ENCODE measurements at regions not wholly inside any gene's neighbourhood (a gene's known extent, or its start where the extent isn't known, plus 50 kb on each side); places are given as distances from the start of the nearest gene placed in this dataset.

DNA sequence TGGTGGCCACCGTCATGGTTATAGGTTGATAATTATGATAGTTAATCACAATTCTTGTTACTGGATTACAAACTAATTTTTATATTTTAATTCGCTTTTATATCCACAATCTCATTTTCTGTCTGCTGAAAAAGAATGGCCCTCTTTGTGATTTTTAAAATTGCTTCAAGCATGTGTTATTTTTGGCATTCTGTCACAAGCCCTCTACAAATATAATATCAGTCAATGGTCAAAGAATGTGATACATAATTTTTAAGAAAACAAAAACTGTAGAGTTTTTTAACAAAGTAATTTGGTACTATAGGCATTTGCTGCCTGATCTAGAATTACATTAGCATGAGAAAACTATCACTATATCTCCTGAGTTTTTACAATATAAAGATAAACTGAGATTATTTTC is 352.0 kb upstream of the TMTC1 start:
- DNase-seq = no peak
- in situ Hi-C loops (cut with MboI; ENCODE audit: low pct_unique_long_range_greater_than_20kb, low sequenced_read_pairs) = no loop called here

GRCh38 chr12:30134229-30134628 is 350.5 kb upstream of the TMTC1 start:
- DNase-seq = peak; percentile 26
- in situ Hi-C loops (cut with MboI; ENCODE audit: low pct_unique_long_range_greater_than_20kb, low sequenced_read_pairs) = no loop called here

DNA sequence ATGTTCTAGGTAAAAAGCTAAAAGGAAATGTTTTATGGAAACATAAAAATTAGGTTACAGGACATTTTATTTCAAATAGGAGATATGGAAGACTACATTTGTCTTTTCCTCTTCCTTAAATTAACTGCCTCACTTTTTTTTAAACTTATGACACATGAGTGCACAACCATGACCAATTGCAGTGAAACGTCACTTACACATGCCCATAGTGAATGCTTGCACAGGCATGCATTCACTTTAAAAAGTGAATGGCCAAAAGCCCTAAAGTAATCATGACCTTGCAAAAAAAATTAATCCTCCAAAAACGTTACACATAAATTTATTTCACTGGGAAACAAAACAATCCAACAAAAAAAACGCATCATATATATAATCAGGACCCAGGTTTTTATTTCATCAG is 343.2 kb upstream of the TMTC1 start:
- no peak for DNase-seq
- in situ Hi-C loops (cut with MboI; ENCODE audit: low pct_unique_long_range_greater_than_20kb, low sequenced_read_pairs) = no loop called here

DNA sequence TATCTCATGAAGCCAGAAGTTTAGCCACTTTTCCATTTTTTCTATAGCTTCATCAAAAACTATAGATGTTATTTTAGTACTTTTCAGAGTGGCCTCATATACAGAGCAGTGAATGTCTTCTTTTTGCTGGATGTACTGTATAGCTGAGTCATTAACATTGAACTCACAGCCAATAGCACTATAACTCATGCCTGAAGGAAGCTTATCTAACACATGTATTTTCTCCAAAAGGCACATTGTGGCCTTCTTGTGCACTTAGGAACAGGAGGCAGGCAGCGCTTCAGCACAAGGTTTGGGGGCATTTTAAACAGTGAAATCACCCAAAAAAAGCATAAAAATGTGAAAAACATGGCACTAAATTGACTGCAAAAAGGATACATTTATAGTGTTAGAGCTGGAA is 336.8 kb upstream of the TMTC1 start:
- in situ Hi-C loops (cut with MboI; ENCODE audit: low pct_unique_long_range_greater_than_20kb, low sequenced_read_pairs) = no loop called here
- no peak for DNase-seq

- in situ Hi-C loops (cut with MboI; ENCODE audit: low pct_unique_long_range_greater_than_20kb, low sequenced_read_pairs) = no loop called here
- no peak for DNase-seq
These were observed 333.7 kb upstream of the TMTC1 start for GRCh38 chr12:30117483-30117882.

DNA sequence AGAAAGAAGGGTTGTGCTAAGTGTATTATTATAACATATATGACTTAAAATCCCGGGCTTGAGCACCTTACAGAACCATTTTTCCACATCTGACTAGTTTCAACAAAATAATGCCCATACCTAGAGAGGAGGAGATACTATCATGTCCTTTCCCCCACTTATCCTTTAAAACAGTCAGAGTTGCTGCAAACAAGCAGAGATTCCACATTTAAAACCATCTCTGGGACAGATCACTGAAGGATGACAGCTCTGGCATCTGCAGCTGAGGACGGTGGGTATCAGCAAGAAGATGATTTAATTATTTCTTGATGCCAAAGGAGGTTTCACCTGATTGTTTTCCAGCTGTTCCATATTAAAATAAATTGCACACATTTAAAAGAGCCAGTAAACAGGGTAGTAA is 328.0 kb upstream of the TMTC1 start:
- DNase-seq = no peak

DNA sequence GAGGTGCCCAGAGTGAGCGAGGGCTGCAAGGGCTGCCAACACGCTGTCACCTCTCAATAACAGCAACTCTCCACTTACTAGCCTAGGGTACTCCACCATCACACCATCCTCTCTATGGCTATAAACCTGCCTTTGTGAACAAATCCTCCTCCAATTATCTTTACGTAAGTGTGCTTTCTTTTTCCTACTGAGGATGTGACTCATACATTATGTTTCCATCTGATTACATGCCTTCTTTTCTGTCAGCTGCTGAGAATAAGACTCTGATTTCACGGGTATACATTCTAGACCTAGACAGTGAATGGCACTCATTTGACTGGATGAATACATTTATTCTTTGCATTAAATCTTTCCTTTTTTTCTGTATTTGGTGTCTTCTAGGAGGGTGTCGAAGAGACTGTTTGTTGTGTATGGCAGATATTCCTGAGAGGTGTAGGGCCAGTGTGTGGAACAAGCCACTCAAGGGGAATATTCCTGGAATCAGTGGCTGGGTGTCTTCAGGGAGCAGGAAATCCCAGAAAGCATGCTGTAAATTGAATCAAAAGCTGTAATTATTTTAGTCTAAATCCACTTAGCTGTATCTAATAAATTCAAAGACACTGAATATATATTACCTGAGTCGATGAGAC is 327.3 kb upstream of the TMTC1 start:
- in situ Hi-C loops (cut with MboI; ENCODE audit: low pct_unique_long_range_greater_than_20kb, low sequenced_read_pairs) = no loop called here
- DNase-seq = no peak

More for the DNA sequence above, 328.0 kb upstream of the TMTC1 start:
- in situ Hi-C loops (cut with MboI; ENCODE audit: low pct_unique_long_range_greater_than_20kb, low sequenced_read_pairs) = no loop called here

- in situ Hi-C loops (cut with MboI; ENCODE audit: low pct_unique_long_range_greater_than_20kb, low sequenced_read_pairs) = no loop called here
These were observed 326.8 kb upstream of the TMTC1 start for GRCh38 chr12:30110498-30110897.

GRCh38 chr12:30108666-30109065 is 324.9 kb upstream of the TMTC1 start:
- DNase-seq = no peak
- in situ Hi-C loops (cut with MboI; ENCODE audit: low pct_unique_long_range_greater_than_20kb, low sequenced_read_pairs) = no loop called here

More at GRCh38 chr12:30110498-30110897, 326.8 kb upstream of the TMTC1 start:
- DNase-seq = no peak

GRCh38 chr12:30106204-30106965 is 322.6 kb upstream of the TMTC1 start:
- no peak for DNase-seq
- in situ Hi-C loops (cut with MboI; ENCODE audit: low pct_unique_long_range_greater_than_20kb, low sequenced_read_pairs) = no loop called here

DNA sequence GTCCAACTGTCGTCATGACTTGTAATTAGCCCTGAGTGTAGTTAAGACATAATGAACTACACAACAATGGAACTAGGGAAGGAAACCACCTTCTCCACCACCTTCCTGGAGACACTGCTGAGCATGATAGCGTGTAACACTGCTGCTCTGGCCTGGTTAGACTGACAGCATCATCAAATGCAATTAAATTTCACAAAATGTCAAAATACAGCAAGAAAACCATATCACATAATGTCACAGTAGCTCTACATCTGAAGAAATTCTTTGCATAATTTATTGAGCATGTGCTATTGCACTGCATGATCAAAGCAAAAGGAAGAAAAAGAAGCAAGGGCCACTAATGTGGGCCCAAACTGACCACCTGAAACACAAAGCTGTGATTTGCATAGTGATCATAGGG is 321.8 kb upstream of the TMTC1 start:
- no peak for DNase-seq
- in situ Hi-C loops (cut with MboI; ENCODE audit: low pct_unique_long_range_greater_than_20kb, low sequenced_read_pairs) = no loop called here

DNA sequence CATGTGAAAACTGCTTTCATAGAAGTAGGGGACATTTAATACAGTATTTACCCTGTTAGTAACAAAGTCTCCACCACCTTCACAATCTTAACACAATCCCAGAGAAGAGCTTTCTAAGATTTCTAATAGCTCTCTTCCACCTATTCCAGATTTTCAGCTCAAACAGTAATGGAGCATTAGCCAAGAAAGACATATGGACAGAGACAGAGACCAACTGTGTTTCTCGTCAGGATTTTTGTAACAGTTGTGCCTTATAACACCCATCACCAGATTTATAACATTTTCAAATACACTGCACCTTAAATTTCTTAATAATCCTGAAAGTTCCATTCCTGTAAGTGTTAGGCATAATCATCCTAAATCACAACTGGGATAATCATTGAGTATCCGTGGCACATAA is 321.2 kb upstream of the TMTC1 start:
- DNase-seq = no peak
- in situ Hi-C loops (cut with MboI; ENCODE audit: low pct_unique_long_range_greater_than_20kb, low sequenced_read_pairs) = no loop called here

- no peak for DNase-seq
- in situ Hi-C loops (cut with MboI; ENCODE audit: low pct_unique_long_range_greater_than_20kb, low sequenced_read_pairs) = no loop called here
These were observed 317.0 kb upstream of the TMTC1 start for GRCh38 chr12:30100741-30101140.

DNA sequence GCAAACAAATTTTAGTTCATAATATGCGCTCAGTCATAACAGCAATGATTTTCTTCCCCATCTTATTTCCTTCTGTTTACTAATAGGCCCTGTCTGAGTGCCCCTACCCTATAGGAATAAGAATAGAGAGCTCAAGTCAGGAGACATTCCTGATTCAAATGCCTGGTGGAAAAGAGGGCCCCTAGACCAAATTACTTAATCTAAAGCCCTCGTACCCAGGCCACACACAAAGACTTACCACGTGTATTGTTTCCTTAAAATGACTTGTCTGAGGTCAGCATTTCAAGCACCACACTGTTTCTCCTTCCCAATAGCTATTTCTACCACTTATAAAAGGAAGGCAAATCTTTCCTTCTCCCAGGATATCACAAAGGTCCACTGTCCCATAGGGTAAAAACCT is 314.9 kb upstream of the TMTC1 start:
- no peak for DNase-seq
- in situ Hi-C loops (cut with MboI; ENCODE audit: low pct_unique_long_range_greater_than_20kb, low sequenced_read_pairs) = no loop called here

DNA sequence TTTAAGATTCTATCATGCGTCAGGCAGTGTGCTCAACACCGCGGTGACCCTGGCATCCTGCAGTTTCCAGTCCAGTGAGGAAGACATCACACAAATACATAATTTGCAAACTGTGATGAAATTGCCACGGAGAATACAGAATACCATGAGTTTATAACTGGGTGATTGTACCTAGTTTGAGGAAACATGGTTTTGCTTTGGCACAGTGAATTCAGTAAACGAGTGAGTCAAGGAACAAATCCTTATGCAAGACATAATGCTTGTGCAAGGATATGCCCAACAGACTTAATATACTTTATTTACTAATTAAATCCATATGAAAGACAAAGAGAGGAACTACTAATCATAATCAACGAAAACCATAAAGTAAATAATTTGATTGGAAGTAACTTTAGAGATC is 311.8 kb upstream of the TMTC1 start:
- in situ Hi-C loops (cut with MboI; ENCODE audit: low pct_unique_long_range_greater_than_20kb, low sequenced_read_pairs) = no loop called here
- DNase-seq = no peak

- no peak for DNase-seq
- in situ Hi-C loops (cut with MboI; ENCODE audit: low pct_unique_long_range_greater_than_20kb, low sequenced_read_pairs) = no loop called here
These were observed 309.4 kb upstream of the TMTC1 start for GRCh38 chr12:30092983-30093617.

GRCh38 chr12:30090258-30090657 is 306.5 kb upstream of the TMTC1 start:
- in situ Hi-C loops (cut with MboI; ENCODE audit: low pct_unique_long_range_greater_than_20kb, low sequenced_read_pairs) = no loop called here
- DNase-seq = no peak

GRCh38 chr12:30088259-30088995 is 304.7 kb upstream of the TMTC1 start:
- DNase-seq = no peak
- in situ Hi-C loops (cut with MboI; ENCODE audit: low pct_unique_long_range_greater_than_20kb, low sequenced_read_pairs) = no loop called here

GRCh38 chr12:30082381-30082780 is 298.6 kb upstream of the TMTC1 start:
- no peak for DNase-seq
- in situ Hi-C loops (cut with MboI; ENCODE audit: low pct_unique_long_range_greater_than_20kb, low sequenced_read_pairs) = no loop called here

GRCh38 chr12:30074916-30075315 is 291.2 kb upstream of the TMTC1 start:
- in situ Hi-C loops (cut with MboI; ENCODE audit: low pct_unique_long_range_greater_than_20kb, low sequenced_read_pairs) = no loop called here
- DNase-seq = no peak

All from KBM-7 (cell line).